Sigmoid colon (tissue), 6 donors: ENCODE measurements at regions not wholly inside any gene's neighbourhood (a gene's known extent, or its start where the extent isn't known, plus 50 kb on each side); places are given as distances from the start of the nearest gene placed in this dataset.

Experiments used
- DNase-seq: peaks from one replicate; pipeline ENCODE4 v3.0.0-alpha.2; 2019
- H3K27ac ChIP-seq, 4 donors: fragments of 200-600 bp; sonication (generic); one replicate each; pipeline ENCODE4 v1.5.1; 2016 to 2019; ENCODE audit warnings: mild to moderate bottlenecking in 1 of 4
- H3K27me3 ChIP-seq, 3 donors: fragments of 200-600 bp; sonication (generic); one replicate each; pipeline ENCODE4 v1.5.1; 2019; ENCODE audit warnings: mild to moderate bottlenecking in 1 of 3
- H3K36me3 ChIP-seq, 4 donors: fragments of 200-600 bp; sonication (generic); one replicate each; pipeline ENCODE4 v1.5.1; 2016 to 2019
- H3K4me1 ChIP-seq, 4 donors: fragments of 200-600 bp; sonication (generic); one replicate each; pipeline ENCODE4 v1.5.1; 2017 to 2019
- H3K4me3 ChIP-seq, 4 donors: fragments of 200-600 bp; sonication (generic); one replicate each; pipeline ENCODE4 v1.5.1; 2017 to 2019; ENCODE audit warnings: mild to moderate bottlenecking in 2 of 4, moderate library complexity in 1 of 4
- H3K9me3 ChIP-seq, 4 donors: fragments of 200-600 bp in 3 of 4; sonication (generic) in 3 of 4; one replicate each; pipeline versions ENCODE4 v1.5.1 to v1.6.1; 2013 to 2019
- EP300 ChIP-seq, 4 donors: sonication (generic); formaldehyde crosslinking; IDR thresholded peaks; one replicate each; pipeline ENCODE4 v1.6.1; 2017; ENCODE audit warnings: antibody characterized with exemption in 4 of 4
- POLR2A ChIP-seq, 2 donors: fragments of 450-650 bp; IDR thresholded peaks; one replicate each; pipeline ENCODE4 v1.6.1; 2016; ENCODE audit warnings: antibody characterized with exemption in 2 of 2, mild to moderate bottlenecking in 2 of 2, moderate library complexity in 2 of 2
- POLR2AphosphoS5 ChIP-seq, 4 donors: sonication (generic); formaldehyde crosslinking; IDR thresholded peaks; one replicate each; pipeline ENCODE4 v1.6.1; 2017; ENCODE audit warnings: antibody characterized with exemption in 4 of 4
- WGBS, 2 donors: extraction: QIAGEN DNeasy Blood & Tissue Kit; methylation state at CpG; one replicate each; pipeline ENCODE4 v1.1.7; 2013; 5-methylcytosine and 5-hydroxymethylcytosine counted together
- intact Hi-C: fragments of 100-400 bp; cut with DNase I; formaldehyde crosslinking; loops from one replicate; pipeline ENCODE4 v1.15.1; 2023
- TF ChIP-seq, protein P1 (sequence below), 4 experiments: fragments of 450-650 bp in 3 of 4; fragments of 200-600 bp in 1 of 4; IDR thresholded peaks; one replicate each; pipeline ENCODE4 v1.5.1; 2016 to 2019; ENCODE audit warnings: antibody characterized with exemption in 4 of 4, mild to moderate bottlenecking in 3 of 4, moderate library complexity in 2 of 4
- donor health status: healthy with polysubstance abuse.
- donor health status: healthy.

DNA sequence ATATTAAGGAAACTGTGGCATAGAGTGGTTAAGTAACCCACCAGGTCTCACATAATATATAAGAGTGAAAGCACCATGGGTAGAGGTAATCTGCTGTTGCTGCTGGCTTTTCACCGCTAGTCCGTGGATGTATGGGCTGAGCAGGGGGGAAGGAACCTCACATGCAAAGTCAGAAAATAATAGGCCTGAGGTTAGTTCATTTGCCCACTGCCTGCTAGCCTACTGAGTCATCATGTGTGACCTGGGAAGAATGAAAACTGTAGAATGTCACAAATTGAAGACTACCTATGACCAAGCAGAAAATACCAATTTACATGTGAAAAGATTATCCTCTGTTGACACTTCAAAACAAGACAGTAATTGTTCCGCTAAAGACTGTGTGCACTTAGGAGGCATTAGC lies 560.1 kb upstream of the FAT3 start:
- H3K27me3 ChIP-seq: no peaks in the 10 kb centered on the region
- no peak overlapping the region for H3K27ac ChIP-seq
- TF ChIP-seq, protein P1, sequence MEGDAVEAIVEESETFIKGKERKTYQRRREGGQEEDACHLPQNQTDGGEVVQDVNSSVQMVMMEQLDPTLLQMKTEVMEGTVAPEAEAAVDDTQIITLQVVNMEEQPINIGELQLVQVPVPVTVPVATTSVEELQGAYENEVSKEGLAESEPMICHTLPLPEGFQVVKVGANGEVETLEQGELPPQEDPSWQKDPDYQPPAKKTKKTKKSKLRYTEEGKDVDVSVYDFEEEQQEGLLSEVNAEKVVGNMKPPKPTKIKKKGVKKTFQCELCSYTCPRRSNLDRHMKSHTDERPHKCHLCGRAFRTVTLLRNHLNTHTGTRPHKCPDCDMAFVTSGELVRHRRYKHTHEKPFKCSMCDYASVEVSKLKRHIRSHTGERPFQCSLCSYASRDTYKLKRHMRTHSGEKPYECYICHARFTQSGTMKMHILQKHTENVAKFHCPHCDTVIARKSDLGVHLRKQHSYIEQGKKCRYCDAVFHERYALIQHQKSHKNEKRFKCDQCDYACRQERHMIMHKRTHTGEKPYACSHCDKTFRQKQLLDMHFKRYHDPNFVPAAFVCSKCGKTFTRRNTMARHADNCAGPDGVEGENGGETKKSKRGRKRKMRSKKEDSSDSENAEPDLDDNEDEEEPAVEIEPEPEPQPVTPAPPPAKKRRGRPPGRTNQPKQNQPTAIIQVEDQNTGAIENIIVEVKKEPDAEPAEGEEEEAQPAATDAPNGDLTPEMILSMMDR (IDR thresholded peaks at IDR 0.05): no peak
- TF ChIP-seq POLR2AphosphoS5 (IDR thresholded peaks at IDR 0.05): no peak
- TF ChIP-seq POLR2A (IDR thresholded peaks at IDR 0.05): no peak
- TF ChIP-seq EP300 (IDR thresholded peaks at IDR 0.05): no peak
- no peak overlapping the region for H3K4me3 ChIP-seq
- no peaks in the 10 kb centered on the region for H3K9me3 ChIP-seq
- no peaks in the 10 kb centered on the region for H3K36me3 ChIP-seq
- intact Hi-C loops: no loop called here
- 84 to 86% methylated on average over 3 of the region's 3 CpGs for WGBS, 2 donors
- no peak for DNase-seq
- no peaks in the 10 kb centered on the region for H3K4me1 ChIP-seq

DNA sequence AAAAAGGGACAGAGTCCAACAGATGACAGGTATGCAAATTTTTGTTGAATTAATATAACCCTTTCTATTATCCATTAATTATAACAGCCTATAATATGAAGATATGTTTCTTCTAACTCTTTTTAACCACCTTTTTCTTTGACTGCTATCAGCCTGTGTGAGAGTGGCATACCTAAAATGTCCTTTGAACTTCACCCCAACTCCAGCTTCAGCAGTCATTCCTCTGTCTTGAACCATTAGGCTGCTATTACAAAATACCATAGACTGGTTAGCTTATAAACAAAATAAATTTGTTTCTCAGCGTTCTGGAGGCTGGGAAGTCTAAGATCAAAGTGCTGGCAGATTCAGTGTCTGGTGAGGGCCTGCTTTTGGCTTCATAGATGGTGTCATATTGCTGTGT lies 564.6 kb upstream of the FAT3 start:
- no peaks in the 10 kb centered on the region for H3K4me1 ChIP-seq
- no peak for TF ChIP-seq POLR2AphosphoS5 (IDR thresholded peaks at IDR 0.05)
- TF ChIP-seq, protein P1 (IDR thresholded peaks at IDR 0.05): no peak
- no peak for TF ChIP-seq EP300 (IDR thresholded peaks at IDR 0.05)
- TF ChIP-seq POLR2A (IDR thresholded peaks at IDR 0.05): no peak
- no peaks in the 10 kb centered on the region for H3K27me3 ChIP-seq
- H3K4me3 ChIP-seq: no peak overlapping the region
- H3K9me3 ChIP-seq: no peaks in the 10 kb centered on the region
- DNase-seq: no peak
- intact Hi-C loops: no loop called here
- 45 to 58% methylated on average over 1 of the region's 1 CpG for WGBS, 2 donors
- no peaks in the 10 kb centered on the region for H3K36me3 ChIP-seq
- no peak overlapping the region for H3K27ac ChIP-seq

DNA sequence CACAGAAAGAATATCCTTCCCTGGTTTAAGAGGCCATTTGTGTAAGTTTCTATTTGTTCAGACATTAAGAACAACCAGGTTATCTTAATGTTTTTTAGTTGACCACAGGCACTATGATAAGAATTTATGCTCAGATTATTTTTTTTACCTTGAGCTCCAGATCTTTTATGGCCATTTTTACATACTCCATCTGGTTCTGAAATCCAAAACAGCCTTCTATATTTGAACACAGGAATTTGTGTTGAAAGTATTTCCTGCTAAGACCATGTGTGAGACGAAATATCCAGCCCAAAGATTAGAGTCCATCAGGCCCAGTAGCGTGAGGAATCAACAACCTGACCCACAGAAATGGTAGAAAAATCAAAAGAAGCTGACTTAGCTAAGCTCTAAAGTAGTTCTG lies 569.9 kb upstream of the FAT3 start:
- H3K4me3 ChIP-seq: no peak overlapping the region
- TF ChIP-seq POLR2AphosphoS5 (IDR thresholded peaks at IDR 0.05): no peak
- TF ChIP-seq EP300 (IDR thresholded peaks at IDR 0.05): no peak
- TF ChIP-seq, protein P1 (IDR thresholded peaks at IDR 0.05): no peak
- TF ChIP-seq POLR2A (IDR thresholded peaks at IDR 0.05): no peak
- H3K27me3 ChIP-seq: no peaks in the 10 kb centered on the region
- H3K36me3 ChIP-seq: no peaks in the 10 kb centered on the region
- H3K4me1 ChIP-seq: peaks cover 0 to 10% (median 8%) of the 10 kb centered on the region in 4 donors
- peak overlapping the region in 1 of 4 donors; percentile 16 for H3K27ac ChIP-seq
- H3K9me3 ChIP-seq: no peaks in the 10 kb centered on the region
- intact Hi-C loops: no loop called here
- no peak for DNase-seq
- WGBS, 2 donors: 56 to 70% methylated on average over 2 of the region's 2 CpGs

DNA sequence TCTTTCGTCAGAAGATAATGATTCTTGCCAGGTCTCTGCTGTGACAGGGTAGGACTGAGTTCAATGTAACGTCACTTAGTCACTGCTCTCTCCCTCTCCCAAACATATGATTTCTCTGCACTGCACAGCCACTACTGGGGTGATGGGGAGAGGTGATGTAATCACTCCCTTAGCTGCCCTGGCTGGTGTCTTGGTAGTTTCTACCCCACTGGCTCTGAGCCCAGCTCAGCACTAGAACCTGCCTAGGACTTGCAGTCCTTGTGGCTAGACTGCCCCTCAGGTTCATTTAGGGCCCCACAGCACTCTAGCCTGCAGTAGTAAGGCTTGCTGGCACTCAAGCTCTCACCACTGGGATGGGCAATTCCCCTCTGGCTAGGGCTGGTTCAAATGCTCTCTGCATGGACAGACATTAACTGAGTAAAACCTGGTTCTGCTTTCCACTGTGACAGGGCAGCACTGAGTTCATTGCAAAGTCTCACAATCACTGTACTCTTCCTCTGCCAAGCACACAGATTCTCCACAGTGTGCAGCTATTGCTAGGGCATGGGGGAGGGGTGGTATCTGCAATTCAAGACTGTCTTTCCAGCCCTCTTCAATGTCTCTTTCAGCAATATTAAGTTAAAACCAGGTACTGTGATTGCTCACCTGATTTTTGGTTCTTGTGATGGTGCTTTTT lies 571.4 kb upstream of the FAT3 start:
- intact Hi-C loops: no loop called here
- peak overlapping the region in 2 of 4 donors; percentile 1 to 33 for H3K27ac ChIP-seq
- H3K4me1 ChIP-seq: peaks cover 0 to 10% (median 8%) of the 10 kb centered on the region in 4 donors
- 87 to 90% methylated on average over 2 of the region's 2 CpGs for WGBS, 2 donors
- H3K36me3 ChIP-seq: no peaks in the 10 kb centered on the region
- no peak overlapping the region for H3K4me3 ChIP-seq
- no peaks in the 10 kb centered on the region for H3K9me3 ChIP-seq
- DNase-seq: peak; percentile 61
- TF ChIP-seq EP300 (IDR thresholded peaks at IDR 0.05) (no peak), POLR2AphosphoS5 (IDR thresholded peaks at IDR 0.05) (no peak), POLR2A (IDR thresholded peaks at IDR 0.05) (no peak)
- TF ChIP-seq, protein P1 (IDR thresholded peaks at IDR 0.05): no peak
- no peaks in the 10 kb centered on the region for H3K27me3 ChIP-seq

DNA sequence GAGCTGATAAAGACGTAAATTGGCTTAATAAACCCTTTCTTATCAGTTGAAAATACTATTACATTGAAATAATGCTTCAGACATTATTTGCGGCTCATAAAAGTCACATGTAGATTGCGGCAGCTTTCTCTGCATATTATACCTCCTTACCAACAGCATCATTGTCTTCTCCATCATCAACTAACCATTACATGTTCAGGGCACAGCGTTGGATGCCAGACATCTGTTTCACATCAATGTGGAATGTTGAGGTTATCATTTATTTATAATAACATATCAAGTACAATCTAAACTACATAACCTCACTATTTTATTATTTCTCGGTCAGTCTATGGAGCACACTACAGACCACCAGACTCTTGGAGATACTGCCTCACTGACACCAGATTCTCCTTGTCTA lies 573.8 kb upstream of the FAT3 start:
- no peaks in the 10 kb centered on the region for H3K36me3 ChIP-seq
- peaks cover 0 to 10% (median 8%) of the 10 kb centered on the region in 4 donors for H3K4me1 ChIP-seq
- no peak overlapping the region for H3K27ac ChIP-seq
- no peaks in the 10 kb centered on the region for H3K27me3 ChIP-seq
- no peak for TF ChIP-seq POLR2A (IDR thresholded peaks at IDR 0.05)
- TF ChIP-seq, protein P1 (IDR thresholded peaks at IDR 0.05): no peak
- TF ChIP-seq EP300 (IDR thresholded peaks at IDR 0.05): no peak
- no peak for TF ChIP-seq POLR2AphosphoS5 (IDR thresholded peaks at IDR 0.05)
- no peak for DNase-seq
- 79 to 81% methylated on average over 5 of the region's 5 CpGs for WGBS, 2 donors
- H3K4me3 ChIP-seq: no peak overlapping the region
- H3K9me3 ChIP-seq: no peaks in the 10 kb centered on the region
- intact Hi-C loops: no loop called here
